NAMALWA (cell line): ENCODE measurements at regions not wholly inside any gene's neighbourhood (a gene's known extent, or its start where the extent isn't known, plus 50 kb on each side); places are given as distances from the start of the nearest gene placed in this dataset.

Source experiments
- DNase-seq: peaks from one replicate; pipeline ENCODE4 v3.0.0-alpha.2; 2015; ENCODE audit warnings: low spot score

DNA sequence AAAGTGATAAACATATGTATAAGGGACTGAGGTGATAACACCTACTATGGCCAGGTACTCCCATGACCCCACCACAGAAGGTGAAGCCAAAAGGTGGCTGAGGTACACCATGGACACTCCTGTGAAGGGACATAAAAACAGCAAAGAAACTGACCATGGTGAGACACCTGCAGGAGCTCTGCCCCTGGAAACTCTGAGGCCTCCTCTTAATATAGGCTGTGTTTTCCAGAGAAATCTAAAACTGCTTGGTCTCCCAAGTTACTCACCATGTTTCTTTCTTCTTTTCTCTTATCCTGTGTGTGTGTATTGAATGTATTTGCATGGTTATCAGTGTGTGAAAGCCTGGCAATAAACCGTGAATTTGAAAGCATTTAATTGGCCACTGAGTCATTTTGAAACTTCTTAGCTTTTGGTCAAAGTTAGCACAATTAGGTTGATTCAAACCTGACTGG, 739.3 kb upstream of the GCFC2 start:
- no peak for DNase-seq

DNA sequence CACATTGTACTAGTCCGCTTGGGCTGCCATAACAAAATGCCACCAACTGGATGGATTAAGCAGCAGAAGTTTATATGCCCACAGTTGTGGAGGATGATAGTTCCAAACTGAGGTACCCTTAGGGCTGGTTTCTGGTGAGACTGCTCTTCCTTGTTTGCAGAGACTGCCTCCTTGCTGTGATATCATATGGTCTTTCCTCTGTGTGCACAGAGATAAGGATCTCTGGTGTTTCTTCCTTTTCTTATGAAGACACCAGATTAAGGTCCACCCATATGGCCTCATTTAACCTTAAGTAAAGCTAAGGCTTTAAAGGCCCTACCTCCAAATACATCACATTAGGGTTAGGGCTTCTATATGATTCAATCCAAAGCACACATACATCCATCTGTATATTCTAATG, 738.2 kb upstream of the GCFC2 start:
- DNase-seq, result no peak

DNA sequence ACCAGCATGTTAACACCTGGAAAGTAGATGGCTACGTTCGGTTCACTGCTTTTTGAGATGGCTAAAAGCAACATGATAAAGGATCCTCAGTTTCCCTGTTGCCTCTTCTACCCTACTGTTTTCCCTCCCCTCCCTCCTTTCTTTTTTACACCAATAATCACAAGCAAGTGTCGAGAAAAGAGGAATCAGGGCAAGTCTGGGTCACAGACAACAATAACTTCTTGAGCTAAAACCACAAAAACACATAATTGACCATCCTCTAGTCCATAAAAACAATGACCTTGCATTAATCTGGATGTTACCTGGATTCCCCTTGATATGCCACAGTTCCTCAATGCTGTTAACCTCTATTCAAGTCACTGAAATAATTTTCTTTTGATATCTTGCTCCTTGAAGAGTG, 736.6 kb upstream of the GCFC2 start:
- no peak for DNase-seq

DNA sequence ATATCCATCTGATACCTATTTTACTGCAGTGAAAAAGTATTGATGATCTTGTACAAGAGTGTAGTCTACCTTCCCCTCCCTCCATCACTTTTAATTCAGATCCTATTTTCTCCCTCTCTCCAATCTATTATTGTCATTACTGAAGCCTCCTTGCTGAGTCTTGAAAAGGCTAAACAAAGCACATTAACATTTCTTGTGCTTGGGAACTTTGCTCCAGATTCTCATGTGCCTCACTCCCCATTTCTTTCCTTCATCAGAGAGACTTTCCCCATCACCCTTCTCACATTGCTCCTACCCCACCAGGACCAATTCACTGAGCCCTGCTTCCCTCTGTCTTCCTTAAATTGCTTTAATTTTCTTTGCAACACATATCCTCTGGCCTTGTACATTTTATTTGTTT, 736.2 kb upstream of the GCFC2 start:
- no peak for DNase-seq

DNA sequence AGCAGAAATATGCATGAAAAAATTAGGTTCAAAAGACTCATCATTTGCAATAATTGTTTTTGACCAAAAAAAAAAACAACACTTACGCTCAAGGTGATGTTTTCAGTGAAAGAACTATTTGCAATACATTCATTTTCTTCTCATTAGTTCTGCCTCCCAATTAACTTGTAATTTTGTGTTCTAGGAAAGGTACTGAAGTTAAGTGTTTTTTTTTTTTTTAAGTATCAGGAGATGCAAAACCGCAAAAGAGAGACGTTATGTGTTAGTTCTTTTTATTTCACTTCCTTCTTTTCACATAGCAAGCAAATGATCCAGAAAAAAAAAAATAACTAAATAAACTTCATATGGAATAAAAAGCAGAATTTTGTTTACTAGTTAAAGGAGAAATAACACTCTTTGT, 735.2 kb upstream of the GCFC2 start:
- DNase-seq, result peak; percentile 33

DNA sequence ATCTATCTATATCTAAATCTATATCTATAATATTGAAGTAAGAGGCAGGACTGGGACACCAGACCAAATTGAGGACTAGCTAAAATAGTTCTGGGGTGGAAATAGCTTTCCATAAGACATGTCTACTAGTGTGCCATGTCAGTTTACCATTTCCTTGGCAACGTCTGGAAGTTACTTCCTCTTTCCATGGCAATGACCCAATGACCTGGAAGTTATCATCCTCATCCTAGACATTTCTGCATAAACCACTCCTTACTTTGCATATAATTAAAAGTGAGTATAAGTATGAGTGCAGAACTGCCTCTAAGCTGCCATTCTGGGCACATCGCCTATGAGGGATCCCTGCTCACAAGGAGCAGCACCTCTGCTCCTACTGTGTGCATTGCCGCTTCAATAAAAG, 734.0 kb upstream of the GCFC2 start:
- DNase-seq, result no peak

DNA sequence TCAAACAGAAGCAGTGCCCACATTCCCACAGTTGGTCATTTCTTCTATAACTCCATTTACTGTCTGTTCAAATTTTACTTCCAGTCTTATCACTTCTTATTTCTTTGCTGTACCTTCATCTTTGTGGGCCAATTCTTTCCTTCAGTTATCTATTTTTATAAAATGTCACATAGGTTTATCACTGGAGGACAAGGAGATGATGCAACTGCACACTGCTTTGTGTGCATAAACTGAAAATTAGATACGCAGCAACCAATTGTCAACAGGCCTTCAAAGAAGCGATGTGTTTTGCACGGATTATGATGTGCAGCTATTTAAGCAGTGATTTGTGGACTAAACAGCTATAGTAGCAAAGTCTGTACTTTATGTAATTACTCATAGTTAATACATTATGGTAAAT, 726.8 kb upstream of the GCFC2 start:
- DNase-seq, result no peak

DNA sequence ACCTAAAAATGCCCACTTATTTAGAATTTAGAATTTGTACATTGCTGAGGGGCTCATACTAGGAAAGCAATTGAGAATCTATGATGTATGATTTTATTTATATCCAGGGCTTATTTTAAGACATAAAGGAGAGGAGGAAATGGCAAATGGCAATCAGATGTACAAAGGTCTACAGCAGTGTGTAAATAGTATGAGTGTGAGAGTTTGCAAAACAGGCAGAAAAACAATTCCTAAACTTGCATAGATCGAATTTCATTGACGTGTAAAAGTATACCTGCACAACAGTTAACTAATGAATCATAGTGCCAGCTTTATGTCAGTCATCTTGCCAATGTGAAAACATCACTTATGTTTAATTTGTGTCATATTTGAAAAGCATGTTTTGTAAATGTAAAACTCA, 718.7 kb upstream of the GCFC2 start:
- no peak for DNase-seq

DNA sequence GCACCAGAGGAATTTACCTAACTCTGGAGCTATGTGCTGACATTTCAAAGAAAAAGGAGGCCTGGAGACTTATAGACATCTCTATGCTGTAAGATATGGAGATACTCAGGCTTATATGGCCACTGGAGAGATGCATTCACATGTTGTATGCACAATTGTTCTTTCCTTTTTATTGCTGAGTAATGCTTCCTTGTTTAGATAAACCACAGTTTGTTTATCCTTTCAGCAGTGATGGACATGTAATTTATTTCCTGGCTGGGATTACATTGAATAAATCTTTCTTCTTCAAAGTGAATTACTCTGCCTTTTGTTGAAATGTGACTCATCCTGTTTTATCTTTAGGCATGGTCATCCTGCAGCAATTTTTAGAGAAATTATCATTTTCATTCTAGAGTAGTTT, 716.7 kb upstream of the GCFC2 start:
- no peak for DNase-seq

DNA sequence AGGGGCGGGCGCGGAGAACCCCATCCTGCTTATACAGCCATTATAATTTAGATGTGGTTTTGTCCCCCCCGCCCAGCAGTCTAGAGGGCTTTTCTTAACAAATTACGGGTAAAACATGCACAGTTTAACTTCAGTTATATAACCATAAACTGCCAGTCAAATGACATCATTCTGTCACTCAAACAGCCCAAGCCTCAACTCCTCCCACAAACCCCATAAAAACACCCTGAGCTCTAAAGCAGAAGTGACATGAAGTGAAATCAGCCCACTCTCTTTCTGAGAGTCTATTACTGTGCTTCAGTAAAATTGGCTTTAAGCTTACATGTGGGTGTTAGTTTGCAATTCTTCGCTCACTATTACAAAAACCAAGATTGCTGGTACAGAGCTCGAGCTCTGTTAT, 705.1 kb upstream of the GCFC2 start:
- peak; percentile 68 for DNase-seq

DNA sequence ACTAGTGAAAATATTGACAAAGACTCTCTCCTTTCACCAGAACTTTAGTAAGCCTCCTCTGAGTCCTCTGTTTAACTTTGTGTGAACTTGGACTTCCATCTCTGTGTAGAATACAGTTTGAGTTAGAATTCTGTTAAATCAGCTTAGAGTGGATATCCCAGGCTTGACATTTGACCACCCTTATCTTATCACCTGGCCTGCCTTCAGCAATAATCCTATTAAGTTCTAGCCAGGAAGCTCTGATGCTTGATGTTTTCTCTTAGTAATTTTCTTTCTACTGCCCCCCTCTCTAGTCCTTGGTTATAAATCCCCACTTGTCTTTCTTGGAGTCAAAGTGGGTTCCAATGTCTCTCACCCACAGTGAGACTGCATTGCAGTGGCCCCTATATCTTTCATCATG, 702.7 kb upstream of the GCFC2 start:
- DNase-seq, result no peak

DNA sequence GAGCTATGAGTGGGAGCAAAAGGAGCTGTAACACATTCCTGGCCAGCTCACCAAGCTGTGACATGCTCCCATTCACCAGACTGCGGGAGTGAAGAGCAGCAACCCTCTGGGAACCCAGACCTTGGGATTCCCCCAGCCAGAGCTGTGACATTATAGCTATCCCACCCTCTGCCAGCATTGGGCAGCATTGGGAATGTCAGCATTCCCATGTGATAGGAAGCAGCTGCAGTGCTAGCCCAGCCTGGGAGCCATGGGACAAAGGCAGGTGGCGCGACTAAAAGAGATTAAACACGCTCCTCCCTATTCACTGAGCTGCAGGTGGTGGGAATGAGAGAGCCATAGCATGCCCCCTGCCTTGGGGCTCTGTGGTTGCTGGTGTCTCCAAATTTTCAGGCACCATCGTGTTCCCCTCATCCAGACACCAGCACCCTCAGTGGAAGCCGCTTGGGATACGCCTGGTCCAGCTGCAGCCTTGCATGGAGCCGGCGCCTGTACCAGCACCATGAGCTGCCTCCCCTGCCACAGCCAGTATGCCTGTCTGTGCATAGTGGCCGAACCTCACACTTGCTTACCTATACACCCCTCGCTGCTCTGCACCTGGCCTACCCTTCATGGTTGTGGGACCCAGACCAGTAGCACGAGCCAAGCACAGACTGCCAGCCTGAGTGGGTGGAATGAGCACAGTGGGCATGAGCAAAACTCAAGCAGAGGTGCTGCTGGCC, 695.6 kb upstream of the GCFC2 start:
- no peak for DNase-seq

DNA sequence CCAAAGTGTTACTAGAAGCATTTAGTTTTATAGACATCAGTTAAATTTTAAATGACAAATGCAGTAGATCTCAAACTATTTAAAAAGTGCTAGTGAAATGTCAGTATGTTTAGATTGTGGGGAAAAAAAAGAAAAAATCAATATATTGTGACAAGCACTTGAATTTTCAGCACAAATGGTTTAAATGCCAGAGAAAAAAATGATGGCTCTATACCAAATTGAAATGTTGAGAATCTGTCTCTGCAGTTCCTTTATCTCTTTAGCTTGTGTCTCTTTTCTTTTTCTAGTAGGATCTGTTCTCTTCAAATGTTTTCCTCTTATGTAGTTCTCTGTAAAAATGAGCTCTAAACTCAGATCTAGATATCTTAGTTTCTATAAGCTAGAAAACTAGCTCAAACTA, 682.6 kb upstream of the GCFC2 start:
- DNase-seq, result no peak

DNA sequence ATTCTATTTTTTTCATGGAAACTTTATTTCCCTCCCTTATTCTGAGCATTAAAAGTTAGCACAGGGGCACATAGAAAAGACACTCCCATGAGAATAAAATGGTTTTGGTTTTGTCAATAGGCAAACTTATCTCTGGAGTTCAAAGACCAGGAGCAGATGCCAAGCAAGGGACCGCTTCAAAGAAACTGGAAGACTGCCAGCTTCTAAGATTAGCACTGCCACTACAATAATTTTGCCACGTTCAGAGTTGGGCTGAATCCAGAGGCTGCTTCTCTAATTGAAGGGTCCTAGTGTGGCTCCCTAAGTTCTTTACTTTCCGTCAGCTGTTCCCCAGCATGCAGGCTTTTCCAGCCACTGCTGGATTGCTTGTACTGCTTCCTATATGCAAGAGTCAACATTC, 681.0 kb upstream of the GCFC2 start:
- DNase-seq, result peak; percentile 10

DNA sequence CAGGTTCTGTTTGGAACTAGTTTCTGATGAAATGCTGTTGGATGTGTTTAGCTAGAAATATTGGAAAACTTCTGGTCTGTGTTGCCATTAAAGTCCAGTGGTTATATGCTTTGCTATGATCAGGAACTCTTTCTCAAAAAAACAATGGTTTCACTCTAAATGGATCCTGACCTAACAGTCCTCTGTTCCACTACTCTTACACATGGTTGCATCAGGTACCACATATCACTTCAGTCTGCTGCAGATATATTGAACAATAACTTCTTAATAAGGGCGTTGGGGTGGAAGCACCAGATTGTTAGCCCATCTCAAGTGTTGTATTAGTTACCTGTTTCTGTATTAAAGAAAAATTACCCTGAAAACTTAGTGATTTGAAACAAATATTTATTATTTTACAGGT, 676.6 kb upstream of the GCFC2 start:
- no peak for DNase-seq

DNA sequence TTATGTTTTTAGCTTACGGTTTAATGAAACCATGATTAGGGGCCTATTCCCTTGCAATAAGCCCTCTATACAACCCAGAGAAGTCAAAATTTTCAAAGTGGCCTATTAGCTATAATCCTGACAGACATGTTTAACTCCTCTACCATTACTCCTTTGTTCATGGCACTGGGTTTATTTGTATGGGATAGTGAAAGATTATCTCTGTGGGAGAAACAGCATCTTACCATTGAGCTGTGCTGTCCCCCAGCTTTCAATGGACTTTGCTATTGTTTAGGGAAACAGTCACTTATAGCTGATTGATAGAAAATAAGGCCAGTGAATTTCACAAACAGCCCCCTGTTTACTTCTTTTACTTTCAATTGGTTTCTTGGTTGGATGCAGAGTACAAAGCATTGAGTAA, 675.2 kb upstream of the GCFC2 start:
- DNase-seq, result no peak

DNA sequence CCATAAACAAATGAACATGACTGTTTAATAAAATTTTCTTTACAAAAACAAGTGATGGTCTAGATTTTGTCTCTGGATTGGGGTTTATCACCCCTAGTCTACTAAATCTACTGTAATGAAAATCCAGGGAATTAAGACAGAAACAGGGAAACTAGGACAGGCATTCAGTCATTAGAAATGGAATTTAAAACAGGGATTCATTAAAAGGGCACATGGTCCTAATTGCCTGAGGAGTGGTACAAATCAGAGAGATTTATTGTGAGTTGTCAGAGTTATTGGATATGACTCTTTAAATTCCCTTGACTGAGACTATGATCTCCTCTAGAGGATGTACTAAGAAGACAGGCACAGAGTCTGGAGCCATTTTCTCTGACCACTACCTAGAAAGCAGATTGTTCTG, 670.9 kb upstream of the GCFC2 start:
- DNase-seq, result no peak

DNA sequence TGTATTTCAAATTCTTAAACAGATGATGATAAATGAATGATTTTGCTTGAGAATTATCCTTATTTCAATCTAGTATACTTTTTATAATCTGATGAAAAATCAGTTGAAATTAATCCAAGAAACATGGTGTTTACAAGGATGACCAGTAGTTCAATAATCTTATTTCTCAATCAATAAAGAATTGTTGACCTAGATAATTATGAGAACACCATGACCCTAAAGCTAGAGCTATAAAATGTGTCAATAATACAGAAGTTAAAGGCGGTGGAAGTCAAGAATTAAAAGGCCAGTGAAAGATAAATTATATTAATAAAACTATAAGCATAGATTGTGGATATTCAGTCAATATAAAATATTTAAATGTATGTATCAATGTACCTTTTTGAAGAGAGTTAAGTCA, 667.4 kb upstream of the GCFC2 start:
- DNase-seq, result no peak

DNA sequence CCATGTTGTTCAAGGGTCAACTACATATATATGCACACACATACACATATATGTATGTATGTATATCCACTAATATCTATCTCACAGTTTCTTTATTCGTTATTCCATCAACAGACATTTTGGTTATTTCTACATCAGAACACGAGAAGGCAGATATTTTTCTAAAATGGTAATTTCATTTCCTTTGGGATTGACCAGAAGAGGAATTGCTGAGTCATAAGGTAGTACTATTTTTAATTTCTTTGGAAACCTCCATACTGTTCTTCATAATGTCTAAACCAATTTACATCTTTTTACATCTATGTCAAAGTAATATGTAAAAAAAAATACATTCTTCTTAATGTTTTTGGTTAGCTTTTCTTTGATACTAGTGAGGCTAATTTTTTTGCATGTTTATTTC, 630.7 kb upstream of the GCFC2 start:
- DNase-seq, result no peak

DNA sequence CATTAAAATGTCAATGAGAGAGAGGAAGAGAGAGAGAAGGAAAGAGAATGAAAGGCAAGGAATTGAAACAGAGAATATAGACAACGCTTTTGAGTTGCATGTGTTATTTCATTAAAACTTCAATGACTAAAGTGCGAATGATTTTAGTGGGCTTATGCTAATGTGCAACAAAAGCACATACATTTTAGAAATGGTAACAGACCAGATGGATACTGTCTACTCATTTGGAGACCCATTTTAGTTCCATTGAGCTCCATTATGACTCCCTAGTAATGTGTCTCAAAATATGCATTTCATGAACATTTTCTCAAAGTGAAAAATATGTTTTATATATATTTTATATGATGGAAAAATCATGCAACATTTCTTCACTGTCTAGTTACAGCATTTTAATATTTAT, 622.2 kb upstream of the GCFC2 start:
- no peak for DNase-seq

DNA sequence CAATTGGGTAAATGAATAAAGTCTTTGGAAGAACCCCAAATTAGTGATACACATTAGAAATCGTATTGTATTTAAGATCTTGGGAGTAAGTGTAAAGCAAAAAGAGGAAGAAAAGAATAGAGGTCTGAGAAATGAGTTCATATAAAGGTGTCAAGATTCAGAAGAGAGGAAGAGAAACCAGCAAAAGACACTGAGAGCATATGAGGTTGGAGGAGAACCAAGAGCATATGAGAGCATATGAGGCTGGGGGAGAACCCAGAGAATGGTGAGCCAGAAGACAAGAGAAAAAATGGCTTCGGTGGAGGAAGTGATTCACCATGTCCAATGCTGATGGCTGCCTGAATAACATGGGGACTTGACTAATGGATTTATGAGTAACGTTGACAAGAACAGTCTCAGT, 620.1 kb upstream of the GCFC2 start:
- peak; percentile 41 for DNase-seq

DNA sequence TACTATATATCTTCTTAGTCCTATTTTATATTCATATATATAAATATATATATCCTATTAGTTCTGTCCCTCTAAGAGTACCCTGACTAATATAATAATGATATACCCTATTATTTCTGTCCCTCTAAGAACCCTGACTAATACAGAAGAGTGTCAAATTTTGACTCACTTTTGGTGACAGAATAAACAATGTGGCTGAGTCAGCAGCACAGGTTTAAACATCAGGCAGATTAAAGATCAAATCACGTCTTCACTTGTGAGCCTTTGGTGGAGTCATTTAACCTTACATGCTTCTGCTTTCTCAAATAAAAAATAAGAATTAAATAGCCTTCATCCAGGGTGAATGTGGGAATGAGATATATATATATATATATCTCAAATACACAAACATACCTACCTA, 615.9 kb upstream of the GCFC2 start:
- DNase-seq, result no peak

DNA sequence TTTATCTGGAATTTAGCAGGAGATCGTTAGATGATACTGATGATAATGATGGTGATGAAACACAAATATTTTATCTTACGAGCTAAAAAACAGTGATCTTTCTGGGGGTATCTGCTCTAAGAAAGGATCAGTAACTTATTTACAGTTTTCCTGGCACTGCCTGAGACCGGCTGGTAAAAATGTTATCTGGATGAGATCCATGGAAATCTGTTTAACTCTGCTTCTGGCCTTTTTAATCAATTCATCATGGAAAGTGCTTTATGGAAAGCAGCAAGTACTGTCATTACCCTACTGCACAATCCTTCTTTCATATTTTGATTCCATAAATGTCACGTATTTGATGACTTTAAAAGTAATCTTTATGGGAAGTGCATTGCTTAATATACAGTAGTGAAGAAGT, 612.7 kb upstream of the GCFC2 start:
- DNase-seq, result no peak

DNA sequence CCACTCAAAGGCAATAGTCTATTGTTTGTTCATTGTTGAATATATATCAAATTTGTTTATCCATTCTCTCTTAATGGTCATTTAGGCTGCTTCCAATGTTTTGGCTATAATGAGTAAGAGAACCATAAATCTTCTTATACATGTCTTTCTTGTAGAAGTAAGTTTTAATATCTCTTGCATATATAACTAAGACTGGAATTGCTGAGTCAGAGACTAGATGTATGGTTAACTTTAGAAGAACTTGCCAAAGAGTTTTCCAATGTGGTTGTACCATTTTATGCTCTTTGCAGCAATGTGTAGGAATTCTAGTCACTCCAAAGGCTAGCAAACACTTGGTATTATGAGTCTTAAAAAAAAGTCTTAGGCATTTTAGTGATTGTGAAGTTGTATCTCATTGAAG, 610.0 kb upstream of the GCFC2 start:
- no peak for DNase-seq

DNA sequence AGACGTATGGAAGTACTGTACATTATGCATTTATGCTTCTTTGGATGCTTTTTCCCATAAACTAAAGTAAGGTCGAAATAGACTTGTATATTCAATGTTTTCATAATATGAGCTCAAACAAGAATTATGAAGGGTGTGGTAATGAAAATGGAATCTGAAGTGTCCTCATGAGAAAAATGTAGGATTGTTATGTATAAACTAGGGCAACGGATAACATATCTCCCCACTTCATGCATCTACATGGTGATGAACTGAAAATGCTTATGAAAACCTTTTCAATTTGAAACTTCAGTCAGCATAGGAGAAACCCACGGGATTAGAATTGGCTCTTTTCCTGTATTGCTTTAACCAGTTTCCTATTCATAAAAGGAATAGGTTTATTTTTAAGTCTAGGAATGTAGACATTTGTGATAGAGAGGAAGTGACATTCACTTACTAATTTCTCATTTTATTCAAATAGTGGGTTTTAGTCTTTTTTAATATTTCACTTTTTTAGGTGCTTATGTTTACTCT, 608.2 kb upstream of the GCFC2 start:
- no peak for DNase-seq
